HG02981 (cell line): ENCODE measurements at regions not wholly inside any gene's neighbourhood (a gene's known extent, or its start where the extent isn't known, plus 50 kb on each side); places are given as distances from the start of the nearest gene placed in this dataset.

Experiments used
- ATAC-seq: cut with Tn5 transposase; IDR thresholded peaks from one replicate; pipeline ENCODE4 v1.9.1; 2021; ENCODE audit warnings: mild to moderate bottlenecking, moderate library complexity; ENCODE audit not compliant: unreplicated experiment

DNA sequence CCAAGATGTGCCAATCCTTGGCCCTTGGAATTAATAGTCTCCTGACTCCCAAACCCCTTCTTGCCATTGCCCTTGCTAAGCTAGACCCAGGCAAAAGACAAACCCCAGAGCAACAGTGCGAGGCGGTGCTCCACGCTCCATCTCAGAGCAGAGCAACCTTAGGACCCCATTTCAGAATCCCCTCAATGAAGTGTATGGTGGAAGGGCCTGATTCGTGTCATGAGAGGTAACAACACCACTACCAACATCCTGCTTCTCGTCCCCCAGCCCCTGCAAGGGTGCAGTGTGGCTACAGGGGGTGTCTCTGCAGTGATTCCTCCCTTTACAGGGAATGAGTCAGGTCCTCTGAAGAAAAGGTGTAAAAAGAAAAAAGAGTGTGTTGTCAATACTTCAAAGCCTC lies 103.9 kb upstream of the IRF2BP2 start:
- ATAC-seq = no peak

DNA sequence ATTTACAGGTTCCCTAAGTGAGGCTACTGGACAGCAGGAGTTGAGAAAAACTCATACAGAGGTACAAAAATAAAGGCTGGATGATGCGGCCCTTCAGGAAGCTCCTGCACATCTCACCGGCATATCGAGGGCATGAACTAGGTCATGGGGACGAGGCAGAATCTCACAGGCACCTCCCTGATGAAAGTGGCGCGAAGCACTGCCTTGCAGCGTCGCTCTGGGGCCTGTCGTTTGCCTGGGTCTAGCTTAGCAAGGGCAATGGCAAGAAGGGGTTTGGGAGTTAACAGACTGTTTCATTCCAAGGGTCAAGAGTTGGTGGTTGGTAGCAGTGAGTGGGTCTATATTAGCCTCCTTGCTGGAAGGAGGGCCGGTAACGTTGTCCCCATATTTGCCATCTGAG lies 103.5 kb upstream of the IRF2BP2 start:
- no peak for ATAC-seq

DNA sequence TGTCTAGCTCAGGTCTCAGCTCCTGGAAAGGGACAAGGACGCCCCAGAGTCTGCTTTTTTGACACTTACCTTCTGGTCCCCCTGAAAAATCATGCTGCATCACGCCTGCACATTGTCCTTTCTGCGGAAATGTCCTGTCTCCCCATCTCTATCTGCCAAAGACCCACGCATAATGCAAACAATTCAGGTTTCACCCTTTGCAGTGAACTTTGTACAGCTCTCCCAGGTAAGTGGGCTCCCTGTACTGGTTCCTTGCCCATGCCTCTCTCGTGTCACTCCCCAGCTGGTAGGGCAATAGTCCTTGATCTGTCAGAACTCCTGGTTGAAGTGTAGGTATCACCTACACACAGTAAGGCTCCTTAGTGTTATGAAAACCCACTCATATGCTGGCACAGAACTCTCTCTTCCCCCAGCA lies 102.9 kb upstream of the IRF2BP2 start:
- no peak for ATAC-seq

DNA sequence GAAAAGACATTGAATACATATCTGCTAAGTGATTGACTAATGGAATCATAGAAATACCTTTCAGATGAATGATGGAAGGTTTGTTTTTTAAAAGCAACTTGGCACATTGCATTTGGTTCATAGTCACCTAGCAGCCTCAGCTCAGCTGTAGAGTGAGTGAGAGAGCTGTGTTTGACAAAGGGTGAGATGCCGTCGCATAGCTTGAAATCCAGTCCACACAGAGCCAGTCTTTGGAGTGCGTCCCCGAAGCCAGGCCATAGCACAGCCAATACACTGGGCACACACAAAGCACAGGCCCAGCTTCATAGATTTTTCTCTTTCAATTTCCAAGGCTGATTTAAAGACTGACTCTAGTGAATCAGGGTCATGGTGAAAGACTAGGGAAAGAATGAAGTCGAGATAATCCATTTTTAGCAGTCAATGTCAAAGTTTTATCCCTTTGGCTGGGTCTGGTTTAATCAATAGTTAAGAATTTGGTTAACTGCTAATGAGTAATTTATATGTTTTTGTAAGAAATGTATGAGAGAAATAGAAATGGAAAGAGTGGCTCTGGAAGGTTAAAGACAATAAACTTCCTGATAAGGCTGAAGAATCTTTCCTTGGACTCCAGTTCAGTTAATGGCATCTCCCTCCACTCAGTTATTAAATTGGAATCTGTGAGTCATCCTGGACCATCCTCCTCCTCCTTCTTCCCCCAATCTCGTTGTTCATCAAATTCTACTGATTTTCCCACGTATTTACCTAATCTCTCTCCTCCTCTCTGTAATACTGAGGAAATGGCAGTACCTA lies 101.2 kb upstream of the IRF2BP2 start:
- ATAC-seq = no peak

DNA sequence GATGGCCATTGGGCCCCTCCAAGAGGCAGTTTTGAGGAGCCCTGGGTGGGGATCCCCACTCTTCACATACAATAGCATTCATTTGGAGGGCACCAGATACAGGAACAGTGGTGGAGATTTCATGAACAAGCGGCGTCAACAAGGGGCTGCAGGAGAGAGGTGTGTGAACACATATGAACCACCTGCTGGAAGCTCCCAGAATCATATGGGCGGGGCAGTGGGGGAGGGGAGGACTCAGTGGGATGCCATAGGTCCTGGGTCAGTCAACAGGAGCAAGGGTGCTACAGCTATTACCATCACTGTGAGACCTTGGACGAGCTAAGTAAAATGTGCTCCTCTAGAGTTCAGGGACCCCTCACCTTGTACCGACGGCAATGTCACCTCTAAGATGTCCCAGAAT lies 100.4 kb upstream of the IRF2BP2 start:
- ATAC-seq = no peak

DNA sequence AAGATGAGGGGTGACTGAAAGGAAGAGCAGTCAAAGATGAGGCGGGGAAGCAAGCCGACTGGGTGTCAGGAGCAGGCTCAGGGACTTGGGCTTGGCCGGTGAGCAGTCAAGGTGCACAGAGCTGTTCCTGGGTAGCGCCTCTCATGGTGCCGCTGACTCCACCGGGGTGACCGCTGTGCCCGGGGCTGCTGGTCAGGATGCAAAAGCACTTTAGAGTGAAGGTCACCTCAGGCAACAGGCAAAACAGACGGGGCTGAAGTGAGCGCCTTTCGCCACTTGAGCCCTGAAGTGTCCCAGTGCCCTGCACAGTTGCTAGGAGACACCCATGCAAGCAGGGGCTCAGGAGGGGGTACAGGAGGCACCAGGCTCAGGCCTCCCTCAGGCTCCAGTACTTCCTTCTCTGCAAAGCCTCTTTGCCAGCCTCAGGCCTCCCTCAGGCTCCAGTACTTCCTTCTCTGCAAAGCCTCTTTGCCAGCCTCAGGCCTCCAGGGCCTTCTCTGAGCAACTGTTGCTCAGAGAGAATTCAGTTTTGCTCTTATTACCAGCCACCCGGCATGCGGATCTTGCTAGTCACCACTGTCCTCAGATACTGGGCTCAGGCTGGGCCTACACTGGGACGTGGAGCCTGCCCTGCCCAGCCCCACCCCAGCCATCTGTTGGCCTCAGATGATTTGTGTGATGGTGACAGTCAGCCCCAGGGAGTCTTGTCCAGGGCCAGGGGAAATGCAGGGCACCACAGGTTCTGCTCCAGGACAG lies 99.7 kb upstream of the IRF2BP2 start:
- no peak for ATAC-seq

DNA sequence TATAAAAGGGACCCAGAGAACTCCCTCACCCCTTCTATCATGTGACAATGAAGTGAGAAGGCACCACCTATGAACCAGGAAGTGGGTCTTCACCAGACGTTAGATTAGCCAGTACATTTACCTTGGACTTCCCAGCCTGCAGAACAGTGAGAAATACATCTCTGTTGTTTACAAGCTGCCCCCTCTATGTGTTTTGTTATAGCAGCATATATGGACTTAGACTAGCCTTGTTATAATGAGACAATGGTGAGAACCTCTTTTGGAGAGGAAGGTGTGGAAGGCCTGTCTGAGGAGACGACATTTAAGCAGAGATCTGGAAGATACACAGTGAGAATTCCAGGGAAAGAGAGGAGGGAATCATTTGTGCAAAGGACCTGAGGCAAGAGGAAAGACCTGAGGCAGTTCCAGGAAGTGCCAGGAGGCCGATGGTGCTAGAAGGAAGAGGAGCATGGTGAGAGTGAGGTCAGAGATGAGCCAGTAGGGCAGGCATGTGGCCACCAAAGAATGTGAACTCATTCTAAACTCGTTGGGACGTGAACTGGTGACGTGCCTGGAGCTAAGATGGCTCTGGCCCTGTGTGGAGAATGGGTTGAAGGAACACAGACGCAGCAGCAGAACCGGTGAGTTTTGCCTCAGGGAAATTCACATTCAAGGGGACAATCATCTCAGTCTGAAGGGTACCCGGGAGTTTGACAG lies 98.9 kb upstream of the IRF2BP2 start:
- ATAC-seq = no peak

DNA sequence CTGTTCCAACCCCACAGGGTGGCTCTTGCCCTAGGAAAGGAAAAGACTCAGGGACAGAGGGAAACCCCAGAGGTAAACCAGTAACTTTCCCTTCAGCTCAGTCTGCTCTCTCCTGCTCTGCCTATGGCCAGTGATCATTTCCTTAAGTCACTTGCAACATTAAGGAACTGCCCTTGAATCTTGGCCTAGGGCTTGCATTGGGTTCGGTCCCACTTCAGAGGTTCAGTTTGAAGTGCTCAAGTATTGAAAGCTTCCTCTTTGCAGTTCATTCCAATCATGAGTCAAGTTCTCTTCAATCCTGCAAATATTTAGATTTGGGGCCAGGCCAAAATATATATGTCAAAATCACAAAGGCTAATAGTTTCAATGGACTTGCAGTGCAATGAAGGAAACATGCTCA lies 97.7 kb upstream of the IRF2BP2 start:
- ATAC-seq = no peak

DNA sequence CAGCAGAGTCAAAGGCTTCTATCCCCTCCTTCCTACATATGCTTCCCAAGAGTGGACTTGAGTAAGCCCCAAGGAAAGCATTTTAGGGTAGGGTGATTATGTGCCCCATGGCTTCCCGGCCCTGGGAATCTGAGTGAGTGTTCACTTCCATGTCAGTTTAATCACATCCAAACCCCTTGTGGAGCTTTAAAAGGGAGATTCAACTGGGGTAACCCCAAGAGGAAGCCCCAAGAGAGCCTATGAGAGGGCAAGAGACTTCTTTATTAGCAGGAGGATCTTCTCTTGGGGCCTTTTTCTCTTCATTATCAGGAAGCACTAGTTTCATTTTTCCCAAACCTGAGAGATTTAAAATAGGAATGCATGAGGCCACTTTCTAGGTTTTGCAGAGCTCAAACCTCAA lies 97.0 kb upstream of the IRF2BP2 start:
- no peak for ATAC-seq

DNA sequence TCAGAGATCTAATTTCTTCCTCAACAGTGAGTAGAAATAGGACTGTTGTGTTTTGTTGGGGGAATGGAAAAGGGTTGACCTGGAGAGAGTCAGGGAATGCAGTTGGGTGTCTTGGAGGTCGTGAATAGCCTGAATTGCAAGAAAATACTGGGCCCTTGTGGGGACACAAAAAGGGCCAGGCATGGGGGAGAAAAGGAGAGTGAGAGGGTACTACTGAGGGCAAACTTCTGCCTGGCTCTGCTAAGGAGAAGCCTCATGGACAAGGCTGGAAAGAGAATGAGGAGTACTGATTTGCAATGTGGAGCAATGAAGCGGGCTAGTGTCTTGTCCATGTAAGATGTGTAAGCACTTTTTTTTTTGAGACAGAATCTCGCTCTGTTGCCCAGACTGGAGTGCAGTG lies 96.2 kb upstream of the IRF2BP2 start:
- ATAC-seq = no peak

DNA sequence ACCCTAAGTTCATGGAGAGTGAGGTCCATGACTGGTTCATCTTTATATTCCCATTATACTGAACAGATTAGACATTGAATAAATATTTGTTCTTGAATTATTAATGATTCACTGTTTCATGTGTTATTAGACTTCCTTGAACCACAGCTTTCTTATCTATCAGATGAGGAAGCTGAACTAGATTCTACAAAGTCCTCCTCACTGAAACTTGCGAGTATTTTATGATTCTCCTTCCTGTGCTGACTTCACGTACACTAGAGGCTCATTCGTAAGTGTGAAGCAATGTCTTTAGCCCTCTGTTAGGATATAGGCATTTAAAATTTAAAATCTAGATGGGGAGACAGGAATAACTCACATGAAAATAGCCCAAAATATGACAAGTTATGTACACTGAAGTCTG lies 95.6 kb upstream of the IRF2BP2 start:
- ATAC-seq = no peak

DNA sequence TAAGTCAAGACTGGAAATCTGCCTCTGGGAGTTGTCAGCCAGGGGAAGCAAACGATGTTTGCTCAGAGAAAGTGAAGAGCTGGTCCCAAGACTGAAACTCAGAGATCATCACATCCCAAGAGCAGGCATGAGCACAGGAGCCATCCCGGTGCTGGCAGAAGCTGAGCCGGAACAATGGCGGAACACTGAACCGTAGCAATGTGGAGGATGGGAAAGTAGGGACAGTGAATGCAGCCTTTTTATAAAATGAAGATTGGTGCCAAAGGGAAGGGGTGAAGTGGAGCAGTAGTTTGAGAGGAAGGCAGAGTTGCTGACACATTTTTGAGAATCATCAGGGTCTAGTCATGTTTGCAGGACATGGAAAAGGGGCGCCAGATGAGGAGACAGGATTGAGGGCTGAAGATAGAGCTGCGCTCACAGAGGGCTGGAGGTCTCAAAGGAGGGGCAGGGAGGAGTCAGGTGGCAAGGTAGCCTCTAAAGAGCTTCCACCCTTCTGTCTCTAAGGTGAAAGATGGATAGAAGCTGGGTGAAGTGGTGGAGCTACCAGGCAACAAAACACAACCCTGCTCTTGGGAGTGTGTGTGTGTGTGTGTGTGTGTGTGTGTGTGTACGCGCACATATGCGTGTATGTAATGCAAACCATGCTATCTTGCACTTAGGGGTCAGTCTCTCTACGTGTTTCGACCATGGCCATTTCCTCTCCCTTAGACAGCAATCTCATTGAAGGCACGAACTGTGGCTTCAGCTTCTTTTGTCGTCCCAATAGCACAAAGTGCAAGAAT lies 94.3 kb upstream of the IRF2BP2 start:
- ATAC-seq = no peak

DNA sequence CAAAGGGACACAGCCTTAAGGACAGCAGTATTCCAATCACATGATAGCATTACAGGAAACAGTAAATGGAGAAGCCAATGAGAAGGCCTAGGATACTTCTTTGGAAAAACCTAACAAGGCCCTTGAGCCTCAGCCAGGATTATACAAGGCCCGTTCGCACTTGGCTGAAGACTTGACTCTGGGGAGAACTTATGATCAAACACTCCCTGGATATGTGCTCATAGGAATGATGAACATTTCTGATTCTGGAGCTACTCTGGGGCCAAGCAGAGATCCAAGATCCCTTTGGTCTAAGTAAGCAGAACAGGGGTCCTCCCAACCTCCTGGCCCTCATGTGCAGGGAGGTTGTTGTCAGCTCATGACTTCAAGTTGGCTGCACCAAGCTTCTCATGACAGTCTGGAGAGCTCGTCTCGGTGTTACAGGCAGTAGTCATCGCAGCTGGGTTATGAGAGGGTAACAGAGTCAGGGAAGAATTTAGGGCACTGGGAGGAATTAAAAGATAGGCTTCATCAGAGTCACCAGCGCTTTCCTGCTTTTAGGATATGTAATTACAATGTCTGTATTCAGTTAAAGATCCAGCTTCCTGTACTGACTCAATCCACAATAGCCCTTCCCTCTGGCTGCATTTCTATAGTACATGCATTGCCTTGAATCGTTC lies 92.5 kb upstream of the IRF2BP2 start:
- ATAC-seq = no peak

DNA sequence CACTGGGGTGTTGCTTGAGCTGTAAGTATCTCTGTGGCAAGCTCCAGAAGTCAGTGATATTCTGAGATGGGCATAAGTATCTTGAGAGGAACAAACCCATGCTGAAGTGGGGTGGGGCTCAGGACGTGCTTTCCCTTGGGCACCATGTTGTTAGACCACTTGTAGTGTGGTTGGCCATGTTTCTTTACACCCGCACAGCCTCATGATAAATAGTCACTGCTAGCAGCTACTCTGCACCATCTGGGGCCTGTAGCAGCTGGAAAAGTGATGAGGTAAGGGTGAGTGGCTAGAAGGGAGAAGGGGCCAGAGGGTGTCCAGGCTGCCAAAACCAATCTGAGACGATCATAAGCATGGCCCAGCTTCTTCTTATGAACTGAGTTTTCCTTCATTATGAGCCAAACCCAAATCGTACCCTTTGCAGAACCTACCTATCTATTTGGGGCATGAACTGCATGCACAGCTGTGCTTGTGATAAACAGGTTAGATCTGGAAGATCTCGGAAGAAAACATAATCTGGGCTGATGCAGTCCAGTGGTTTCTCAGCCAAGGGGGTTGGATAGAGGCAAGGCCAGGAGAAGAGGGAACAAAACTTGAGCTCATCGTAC lies 91.9 kb upstream of the IRF2BP2 start:
- no peak for ATAC-seq

DNA sequence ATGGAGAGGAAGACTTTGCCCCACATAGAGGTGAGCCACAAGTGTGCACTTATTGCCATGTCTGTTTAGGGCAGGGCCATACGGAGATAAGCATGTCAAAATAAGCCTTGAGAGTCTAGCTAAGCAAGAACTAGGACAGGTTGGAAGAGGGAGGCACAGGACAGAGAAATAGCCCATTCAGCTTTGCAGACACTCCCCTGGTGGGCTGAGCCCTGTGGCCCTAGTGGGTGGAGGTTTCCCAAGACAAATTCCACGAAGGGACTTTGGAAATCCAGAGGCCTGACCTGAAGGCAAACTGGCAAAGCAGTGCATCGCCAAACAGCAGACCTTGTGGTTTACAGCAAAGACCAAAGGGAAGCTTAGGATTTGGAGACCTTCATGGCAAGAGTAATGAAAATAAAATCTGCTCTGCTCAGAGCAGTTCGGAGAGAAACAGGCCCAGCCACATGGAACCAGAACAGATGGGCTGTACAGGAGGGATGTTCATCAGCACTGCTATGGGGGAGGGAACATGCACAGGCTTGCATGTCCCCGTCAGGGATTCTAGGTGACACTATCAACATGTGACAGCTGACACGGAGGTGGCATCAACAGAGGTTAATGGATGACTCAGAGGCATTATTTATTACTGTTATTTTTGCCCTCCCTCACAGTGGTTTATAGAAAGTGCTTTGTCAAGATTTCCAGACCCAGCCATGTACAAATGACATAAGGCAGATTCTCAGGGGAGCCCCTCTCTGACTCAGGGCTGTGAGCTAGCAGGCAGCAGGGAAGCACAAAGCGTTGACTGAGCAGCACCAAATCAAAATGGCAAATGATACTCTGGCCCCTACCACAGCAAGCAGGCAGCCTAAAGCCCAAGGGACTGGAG lies 90.1 kb upstream of the IRF2BP2 start:
- peak; percentile 67 for ATAC-seq

DNA sequence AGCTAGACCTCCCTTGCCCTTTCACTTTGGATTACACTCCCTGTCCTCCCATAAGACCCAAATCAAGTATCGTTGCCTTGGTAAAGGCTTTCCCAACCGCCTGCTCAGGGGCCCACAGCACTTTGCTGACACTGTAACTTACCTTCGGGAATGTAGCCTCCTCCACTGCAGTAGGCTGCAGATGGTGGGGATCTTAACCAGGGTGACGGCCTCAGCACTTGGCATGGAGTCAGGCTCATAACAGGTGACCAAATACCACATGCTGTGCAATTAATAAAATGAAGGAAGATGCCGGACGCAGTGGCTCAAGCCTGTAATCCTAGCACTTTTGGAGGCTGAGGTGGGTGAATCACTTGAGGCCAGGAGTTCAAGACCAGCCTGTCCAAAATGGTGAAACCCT lies 88.7 kb upstream of the IRF2BP2 start:
- no peak for ATAC-seq

DNA sequence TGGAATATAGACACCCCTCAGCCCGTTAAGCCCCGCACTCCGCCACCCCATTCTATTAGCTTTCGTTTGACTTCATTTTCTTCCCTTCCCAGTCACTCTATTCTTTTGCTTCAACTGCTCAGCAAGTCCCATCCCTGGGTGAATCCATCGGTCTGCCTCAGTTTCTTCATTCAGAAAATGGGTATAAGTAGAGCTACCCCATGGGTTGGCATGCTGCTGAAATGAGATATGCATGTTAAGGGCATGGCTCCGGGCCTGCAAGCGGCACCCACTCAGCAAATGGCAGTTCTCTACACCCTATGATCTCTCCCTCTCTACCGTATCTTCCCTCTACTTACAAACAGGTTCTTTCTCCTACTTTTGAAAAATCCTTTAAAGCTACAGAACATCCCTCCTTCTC lies 87.8 kb upstream of the IRF2BP2 start:
- ATAC-seq = no peak

DNA sequence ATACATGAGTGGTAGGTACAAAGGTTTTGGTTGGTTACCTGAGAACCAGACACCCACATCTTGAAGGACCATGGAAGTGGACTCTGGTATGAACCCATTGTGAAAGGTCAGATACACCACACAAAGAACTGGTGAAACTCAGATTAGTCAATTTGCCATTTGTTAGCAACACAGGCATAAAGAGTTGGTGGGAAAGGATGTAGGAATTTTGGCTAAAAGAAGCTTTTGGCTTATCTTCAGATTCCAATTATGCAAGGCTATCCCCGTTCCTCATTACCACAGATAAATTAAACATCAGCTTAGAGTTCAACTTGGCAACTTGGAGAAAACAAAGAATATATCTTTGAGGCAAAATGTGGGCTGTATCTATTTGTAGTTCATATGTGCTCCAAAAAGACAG lies 87.0 kb upstream of the IRF2BP2 start:
- ATAC-seq = no peak

DNA sequence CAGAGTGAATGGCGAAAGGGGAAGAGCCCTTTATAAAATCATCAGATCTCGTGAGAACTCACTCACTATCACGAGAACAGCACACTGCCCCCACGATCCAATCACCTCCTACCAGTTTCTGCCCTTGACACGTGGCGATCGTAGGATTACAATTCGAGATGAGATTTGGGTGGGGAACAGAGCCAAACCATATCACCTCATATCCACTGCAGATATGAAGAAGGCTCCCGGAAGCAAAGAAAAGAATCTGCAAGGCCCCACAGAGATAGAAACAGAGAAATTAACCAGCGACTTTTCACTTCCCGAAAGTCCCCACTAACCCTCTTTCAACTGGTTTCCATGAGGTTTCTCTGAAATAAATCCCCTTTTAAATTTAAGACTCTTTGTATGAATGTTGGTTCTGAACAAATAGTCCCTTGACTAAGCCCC lies 86.2 kb upstream of the IRF2BP2 start:
- ATAC-seq = peak; percentile 52
